Kidney (tissue), 13 donors: ENCODE measurements at regions not wholly inside any gene's neighbourhood (a gene's known extent, or its start where the extent isn't known, plus 50 kb on each side); places are given as distances from the start of the nearest gene placed in this dataset.

Experiments
- DNase-seq, 5 donors: peaks; one replicate each; pipeline ENCODE4 v3.0.0-alpha.2; 2013 to 2020
- FAIRE-seq: peaks from 2 replicates; lab custom pipeline; 2012; peaks lifted over from hg19 to GRCh38; lab: Jason Lieb, UNC
- H3K27ac ChIP-seq, 2 donors: one replicate each; pipeline ENCODE4 v1.7.0; 2013; ENCODE audit warnings: low read depth in 2 of 2, low read length in 2 of 2, inconsistent platforms in 1 of 2
- H3K27me3 ChIP-seq: one replicate; pipeline ENCODE4 v1.7.1; 2013; ENCODE audit warnings: low read length, inconsistent platforms; ENCODE audit not compliant: control insufficient read depth, insufficient read depth
- H3K36me3 ChIP-seq, 3 donors: one replicate each; pipeline versions ENCODE4 v1.7.0 to v1.7.1; 2013; ENCODE audit warnings: low read length in 3 of 3, control low read depth in 1 of 3, inconsistent platforms in 1 of 3; ENCODE audit not compliant: insufficient read depth in 3 of 3, control insufficient read depth in 2 of 3
- H3K4me1 ChIP-seq, 3 donors: one replicate each; pipeline versions ENCODE4 v1.7.0 to v1.7.1; 2013; ENCODE audit warnings: low read length in 3 of 3, inconsistent platforms in 1 of 3, low read depth in 1 of 3; ENCODE audit not compliant: control insufficient read depth in 2 of 3, insufficient read depth in 2 of 3
- H3K4me3 ChIP-seq, 3 donors: one replicate each; pipeline versions ENCODE4 v1.7.0 to v1.8.1; 2013; ENCODE audit warnings: low read length in 3 of 3, control low read depth in 1 of 3, inconsistent platforms in 1 of 3
- H3K9ac ChIP-seq, 3 donors: one replicate each; pipeline versions ENCODE4 v1.7.0 to v1.7.1; 2013; ENCODE audit warnings: low read length in 3 of 3, control low read depth in 1 of 3, inconsistent platforms in 1 of 3
- H3K9me3 ChIP-seq, 3 donors: one replicate each; pipeline versions ENCODE4 v1.7.0 to v1.7.1; 2013; ENCODE audit warnings: low read length in 3 of 3, control low read depth in 1 of 3, inconsistent platforms in 1 of 3; ENCODE audit not compliant: control insufficient read depth in 2 of 3, insufficient read depth in 1 of 3
- intact Hi-C: fragments of 100-400 bp; cut with DNase I; formaldehyde crosslinking; loops from one replicate; pipeline ENCODE4 v1.11.1; 2022
- TF ChIP-seq, protein P1 (sequence below): IDR thresholded peaks from 3 replicates; pipeline ENCODE4 v1.5.1; 2012; ENCODE audit warnings: mild to moderate bottlenecking, moderate library complexity, borderline replicate concordance; ENCODE audit not compliant: insufficient read depth; ENCODE audit errors: extremely low read depth
- donor health status: control.
- donor health status: control.
- donor health status: control.
- donor health status: control.
- donor health status: control.
- donor health status: DM: yes; HTN: yes; CAD: no.
- donor health status: Normal renal cell carcinoma (clear cell type).

DNA sequence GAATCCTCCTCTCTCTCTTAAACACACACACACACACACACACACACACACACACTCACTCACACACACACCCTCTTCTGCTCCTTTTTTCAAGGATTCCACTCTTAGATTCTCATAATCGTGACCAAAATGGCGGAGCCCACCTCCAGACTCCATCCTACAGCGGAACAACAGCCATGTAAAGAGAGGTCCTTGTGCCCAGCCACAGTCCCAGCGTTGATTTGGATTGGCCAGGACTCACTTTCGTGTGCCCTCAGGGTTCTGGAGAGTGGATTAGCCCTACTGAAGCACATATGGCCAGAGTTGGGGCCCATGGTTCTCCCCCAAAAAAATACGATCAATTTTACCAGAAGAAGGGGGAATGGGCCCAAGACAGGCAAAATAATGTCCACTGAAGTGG is 90.2 kb upstream of the SMNDC1 start:
- DNase-seq (peak in 1 of 5 donors; percentile 20), FAIRE-seq (no peak)
- TF ChIP-seq, protein P1, sequence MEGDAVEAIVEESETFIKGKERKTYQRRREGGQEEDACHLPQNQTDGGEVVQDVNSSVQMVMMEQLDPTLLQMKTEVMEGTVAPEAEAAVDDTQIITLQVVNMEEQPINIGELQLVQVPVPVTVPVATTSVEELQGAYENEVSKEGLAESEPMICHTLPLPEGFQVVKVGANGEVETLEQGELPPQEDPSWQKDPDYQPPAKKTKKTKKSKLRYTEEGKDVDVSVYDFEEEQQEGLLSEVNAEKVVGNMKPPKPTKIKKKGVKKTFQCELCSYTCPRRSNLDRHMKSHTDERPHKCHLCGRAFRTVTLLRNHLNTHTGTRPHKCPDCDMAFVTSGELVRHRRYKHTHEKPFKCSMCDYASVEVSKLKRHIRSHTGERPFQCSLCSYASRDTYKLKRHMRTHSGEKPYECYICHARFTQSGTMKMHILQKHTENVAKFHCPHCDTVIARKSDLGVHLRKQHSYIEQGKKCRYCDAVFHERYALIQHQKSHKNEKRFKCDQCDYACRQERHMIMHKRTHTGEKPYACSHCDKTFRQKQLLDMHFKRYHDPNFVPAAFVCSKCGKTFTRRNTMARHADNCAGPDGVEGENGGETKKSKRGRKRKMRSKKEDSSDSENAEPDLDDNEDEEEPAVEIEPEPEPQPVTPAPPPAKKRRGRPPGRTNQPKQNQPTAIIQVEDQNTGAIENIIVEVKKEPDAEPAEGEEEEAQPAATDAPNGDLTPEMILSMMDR = no peak
- H3K27ac ChIP-seq = no peak overlapping the region
- intact Hi-C loops = no loop called here
- no peaks in the 10 kb centered on the region for H3K36me3 ChIP-seq
- H3K4me3 ChIP-seq = no peak overlapping the region
- no peaks in the 10 kb centered on the region for H3K27me3 ChIP-seq
- H3K9me3 ChIP-seq = no peaks in the 10 kb centered on the region
- H3K4me1 ChIP-seq = peaks cover 0 to 21% (median 20%) of the 10 kb centered on the region in 3 donors
- H3K9ac ChIP-seq = no peak overlapping the region

DNA sequence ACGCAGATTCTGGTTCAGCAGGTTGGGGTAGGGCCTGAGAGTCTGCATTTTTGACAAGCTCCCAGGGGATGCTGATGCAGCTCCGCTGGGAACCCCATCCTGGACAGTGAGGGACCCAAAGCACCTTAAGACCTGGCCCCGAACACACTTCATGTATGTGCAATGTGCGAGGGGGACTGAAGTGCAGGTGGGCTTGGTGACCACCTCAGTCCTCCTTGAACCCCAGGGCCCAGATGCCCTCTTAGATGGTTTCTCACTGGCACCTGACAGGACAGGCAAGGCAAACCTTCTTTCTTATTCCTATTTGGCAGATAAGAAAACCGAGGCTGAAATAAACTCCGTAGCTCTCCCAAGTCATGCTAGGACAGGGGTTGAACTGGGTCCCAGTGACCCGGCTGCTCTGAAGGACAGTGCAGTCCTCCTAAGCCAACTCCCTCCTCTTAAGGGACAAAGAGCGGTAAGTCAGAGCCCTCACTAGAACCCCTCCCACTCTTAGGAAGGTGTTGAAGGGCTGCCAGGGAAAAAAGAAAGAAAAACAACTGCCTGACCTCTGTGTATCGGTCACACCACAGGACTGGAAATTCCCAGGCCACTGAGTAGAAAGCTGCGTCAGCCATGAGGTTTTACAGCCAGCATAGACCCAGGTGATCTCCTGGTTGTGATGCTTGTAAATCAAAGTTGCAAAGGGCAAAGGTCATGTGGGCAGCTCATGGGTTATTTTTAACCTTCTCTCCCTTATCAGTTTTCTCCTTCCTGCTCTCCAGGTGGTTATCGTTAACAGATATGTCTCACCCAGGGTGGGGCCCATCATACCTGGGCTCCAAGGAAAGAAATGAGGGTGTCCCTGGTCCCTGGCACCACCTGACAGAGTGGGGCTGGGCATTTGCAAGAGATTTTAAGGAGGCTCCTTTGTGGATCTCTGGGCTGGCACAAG is 90.9 kb upstream of the SMNDC1 start:
- peak overlapping the region; percentile 65 to 66 for H3K27ac ChIP-seq
- no peaks in the 10 kb centered on the region for H3K27me3 ChIP-seq
- H3K9me3 ChIP-seq = no peaks in the 10 kb centered on the region
- intact Hi-C loops = no loop called here
- FAIRE-seq (no peak), DNase-seq (peak; percentile 40 to 83 (median 71))
- H3K9ac ChIP-seq = peak overlapping the region in 1 of 3 donors; percentile 2
- no peak overlapping the region for H3K4me3 ChIP-seq
- no peaks in the 10 kb centered on the region for H3K36me3 ChIP-seq
- peaks cover 0 to 21% (median 20%) of the 10 kb centered on the region in 3 donors for H3K4me1 ChIP-seq
- TF ChIP-seq, protein P1 = no peak

DNA sequence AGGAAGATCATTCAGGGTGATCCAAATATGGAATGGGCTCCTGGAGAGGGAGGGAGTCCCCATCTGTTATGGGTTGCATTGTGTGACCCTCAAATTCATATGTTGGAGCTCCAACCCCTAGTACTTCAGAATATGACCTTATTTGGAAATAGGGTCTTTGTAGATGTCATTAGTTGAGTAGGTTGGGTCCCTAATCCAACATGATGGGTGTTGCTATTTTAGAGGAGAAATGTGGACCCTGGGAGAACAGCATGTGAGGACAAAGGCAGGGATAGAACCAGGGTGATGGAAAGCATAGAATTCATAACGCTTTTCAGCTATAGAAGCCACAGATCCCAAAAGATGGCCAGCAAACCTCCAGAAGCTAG is 91.5 kb upstream of the SMNDC1 start:
- intact Hi-C loops = no loop called here
- Histone ChIP-seq H3K36me3 (no peaks in the 10 kb centered on the region), H3K4me3 (no peak overlapping the region), H3K9me3 (no peaks in the 10 kb centered on the region), H3K27ac (peak overlapping the region; percentile 38 to 65), H3K4me1 (peaks cover 0 to 21% (median 20%) of the 10 kb centered on the region in 3 donors), H3K9ac (peak overlapping the region in 1 of 3 donors; percentile 2), H3K27me3 (no peaks in the 10 kb centered on the region)
- no peak for FAIRE-seq
- DNase-seq = no peak
- TF ChIP-seq, protein P1 = no peak
